Sigmoid colon (tissue), 4 donors: ENCODE measurements at regions not wholly inside any gene's neighbourhood (a gene's known extent, or its start where the extent isn't known, plus 50 kb on each side); places are given as distances from the start of the nearest gene placed in this dataset.

Experiments
- CTCF ChIP-seq, 4 experiments: fragments of 450-650 bp in 3 of 4; fragments of 200-600 bp in 1 of 4; IDR thresholded peaks; one replicate each; pipeline ENCODE4 v1.5.1; 2016 to 2019; ENCODE audit warnings: antibody characterized with exemption in 4 of 4, mild to moderate bottlenecking in 3 of 4, moderate library complexity in 2 of 4
- EP300 ChIP-seq, 4 donors: sonication (generic); formaldehyde crosslinking; IDR thresholded peaks; one replicate each; pipeline ENCODE4 v1.6.1; 2017; ENCODE audit warnings: antibody characterized with exemption in 4 of 4
- POLR2AphosphoS5 ChIP-seq, 4 donors: sonication (generic); formaldehyde crosslinking; IDR thresholded peaks; one replicate each; pipeline ENCODE4 v1.6.1; 2017; ENCODE audit warnings: antibody characterized with exemption in 4 of 4

DNA sequence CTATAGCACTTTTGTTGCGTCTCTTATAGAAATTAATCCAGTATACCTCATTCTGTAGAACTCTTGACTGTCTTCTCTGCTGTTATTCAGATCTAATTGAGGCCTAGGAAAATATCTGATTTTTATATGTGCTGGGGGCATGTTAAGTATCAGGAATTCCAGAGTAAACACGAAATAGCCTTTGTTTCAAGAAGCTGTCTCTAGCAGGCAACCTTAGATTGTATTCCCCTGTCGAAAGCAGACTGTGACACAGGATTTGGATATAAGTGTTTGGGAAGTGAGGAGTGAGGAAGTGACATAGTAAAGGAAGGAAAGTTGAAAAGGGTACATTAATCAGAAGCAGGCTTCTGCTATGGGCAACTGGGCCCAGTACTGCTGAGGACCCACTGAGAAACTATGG is 72.1 kb upstream of the RASA1 start:
- TF ChIP-seq CTCF (IDR thresholded peaks at IDR 0.05) (no peak), POLR2AphosphoS5 (IDR thresholded peaks at IDR 0.05) (no peak), EP300 (IDR thresholded peaks at IDR 0.05) (no peak)
